GDM1 (cell line): ENCODE measurements at regions not wholly inside any gene's neighbourhood (a gene's known extent, or its start where the extent isn't known, plus 50 kb on each side); places are given as distances from the start of the nearest gene placed in this dataset.

Experiments
- DNase-seq: peaks from one replicate; lab custom pipeline; 2025; lab: John Stamatoyannopoulos, UW

- DNase-seq = no peak
Measured at GRCh38 chr4:100083289-100083688, 107.0 kb downstream of the DDIT4L start.

- no peak for DNase-seq
Measured at GRCh38 chr4:100082852-100083251, 107.4 kb downstream of the DDIT4L start.

- DNase-seq = no peak
Measured at GRCh38 chr4:100081491-100081890, 108.8 kb downstream of the DDIT4L start.

- DNase-seq = no peak
Measured at GRCh38 chr4:100079264-100079663, 111.0 kb downstream of the DDIT4L start.

GRCh38 chr4:100076753-100077152, 113.5 kb downstream of the DDIT4L start:
- DNase-seq = no peak

- DNase-seq = no peak
Measured at GRCh38 chr4:100075486-100076270, 114.6 kb downstream of the DDIT4L start.

GRCh38 chr4:100075056-100075455, 115.2 kb downstream of the DDIT4L start:
- DNase-seq = no peak

GRCh38 chr4:100071506-100071905, 118.8 kb downstream of the DDIT4L start:
- no peak for DNase-seq

- no peak for DNase-seq
Measured at GRCh38 chr4:100070868-100071267, 119.4 kb downstream of the DDIT4L start.

- no peak for DNase-seq
Measured at GRCh38 chr4:100069207-100069606, 119.1 kb upstream of the H2AZ1 start.

GRCh38 chr4:100067255-100067654, 117.2 kb upstream of the H2AZ1 start:
- DNase-seq = no peak

GRCh38 chr4:100063355-100063754, 113.3 kb upstream of the H2AZ1 start:
- no peak for DNase-seq

- DNase-seq = no peak
Measured at GRCh38 chr4:100062921-100063320, 112.8 kb upstream of the H2AZ1 start.

- no peak for DNase-seq
Measured at GRCh38 chr4:100061835-100062234, 111.8 kb upstream of the H2AZ1 start.

- no peak for DNase-seq
Measured at GRCh38 chr4:100060765-100061416, 110.8 kb upstream of the H2AZ1 start.

- no peak for DNase-seq
Measured at GRCh38 chr4:100059467-100059866, 109.4 kb upstream of the H2AZ1 start.

- no peak for DNase-seq
Measured at GRCh38 chr4:100056701-100057100, 106.6 kb upstream of the H2AZ1 start.

GRCh38 chr4:100054071-100054470, 104.0 kb upstream of the H2AZ1 start:
- DNase-seq = no peak

GRCh38 chr4:100049872-100050271, 99.8 kb upstream of the H2AZ1 start:
- DNase-seq = no peak

- no peak for DNase-seq
Measured at GRCh38 chr4:100042711-100043110, 92.6 kb upstream of the H2AZ1 start.

- DNase-seq = no peak
Measured at GRCh38 chr4:100042235-100042634, 92.2 kb upstream of the H2AZ1 start.

GRCh38 chr4:100041646-100042045, 91.6 kb upstream of the H2AZ1 start:
- DNase-seq = no peak

- no peak for DNase-seq
Measured at GRCh38 chr4:100034023-100034664, 84.1 kb upstream of the H2AZ1 start.
